ENCODE measurements at regions not wholly inside any gene's neighbourhood (a gene's known extent, or its start where the extent isn't known, plus 50 kb on each side); places are given as distances from the start of the nearest gene placed in this dataset.

DNA sequence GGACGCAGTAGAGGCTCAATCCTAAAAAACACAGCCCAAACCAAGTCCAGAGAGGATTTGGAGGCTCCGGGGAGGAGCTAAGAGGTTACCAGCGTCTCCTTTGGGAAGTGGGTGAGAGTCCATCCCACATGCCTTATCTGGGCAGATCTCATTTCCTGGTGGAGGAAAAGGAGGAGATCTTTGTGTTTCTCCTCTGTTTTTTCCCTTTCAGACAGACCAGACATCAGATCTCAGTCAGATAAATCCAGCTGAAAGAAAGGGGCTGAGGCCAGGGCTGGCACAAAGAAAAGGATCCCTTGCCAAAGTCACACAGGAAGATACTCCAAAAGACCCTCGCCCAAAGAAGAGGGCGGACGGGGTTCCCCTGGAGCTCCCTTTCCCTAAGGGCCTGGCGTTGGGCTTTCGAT, 58.3 kb upstream of the COMTD1 start:
- H3K9ac ChIP-seq (ENCODE audit: low read depth, low read length): no peak overlapping the region
- H3K4me3 ChIP-seq (ENCODE audit: low read length): no peak overlapping the region; the same call in 1 of the 2 replicates
- no peak overlapping the region for H3K27ac ChIP-seq (ENCODE audit: low read length)
- no peaks in the 10 kb centered on the region for H3K4me1 ChIP-seq (ENCODE audit: insufficient read depth, low read length)
- H3K27me3 ChIP-seq (ENCODE audit: insufficient read depth, low read length): peaks cover 70% of the 10 kb centered on the region
- no peaks in the 10 kb centered on the region for H3K36me3 ChIP-seq (ENCODE audit: insufficient read depth, low read depth, low read length)
- H3K9me3 ChIP-seq (ENCODE audit: insufficient read depth, low read depth, low read length): no peaks in the 10 kb centered on the region

DNA sequence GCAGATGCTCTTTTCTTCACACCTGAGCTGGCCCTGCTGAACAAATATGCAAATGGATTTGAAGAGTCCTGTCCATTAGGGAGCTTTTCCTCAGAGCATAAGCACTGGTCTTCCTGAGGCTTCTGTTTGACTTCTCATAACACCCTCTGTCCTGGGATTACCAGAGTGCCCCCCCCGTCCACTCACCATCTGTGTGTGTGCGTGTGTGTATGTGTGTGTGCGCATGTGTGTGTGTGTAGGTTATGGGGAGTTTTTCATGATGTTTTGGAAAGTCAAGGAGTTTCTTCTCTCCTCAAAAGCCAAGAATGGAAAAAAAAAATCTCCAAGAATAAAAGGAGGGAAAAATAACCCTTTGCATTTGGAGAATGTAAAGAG, 57.7 kb upstream of the COMTD1 start:
- Histone ChIP-seq H3K27ac (ENCODE audit: low read length) (no peak overlapping the region), H3K4me3 (ENCODE audit: low read length) (no peak overlapping the region), H3K27me3 (ENCODE audit: insufficient read depth, low read length) (peaks cover 70% of the 10 kb centered on the region), H3K36me3 (ENCODE audit: insufficient read depth, low read depth, low read length) (no peaks in the 10 kb centered on the region), H3K9ac (ENCODE audit: low read depth, low read length) (no peak overlapping the region), H3K9me3 (ENCODE audit: insufficient read depth, low read depth, low read length) (no peaks in the 10 kb centered on the region), H3K4me1 (ENCODE audit: insufficient read depth, low read length) (no peaks in the 10 kb centered on the region)

DNA sequence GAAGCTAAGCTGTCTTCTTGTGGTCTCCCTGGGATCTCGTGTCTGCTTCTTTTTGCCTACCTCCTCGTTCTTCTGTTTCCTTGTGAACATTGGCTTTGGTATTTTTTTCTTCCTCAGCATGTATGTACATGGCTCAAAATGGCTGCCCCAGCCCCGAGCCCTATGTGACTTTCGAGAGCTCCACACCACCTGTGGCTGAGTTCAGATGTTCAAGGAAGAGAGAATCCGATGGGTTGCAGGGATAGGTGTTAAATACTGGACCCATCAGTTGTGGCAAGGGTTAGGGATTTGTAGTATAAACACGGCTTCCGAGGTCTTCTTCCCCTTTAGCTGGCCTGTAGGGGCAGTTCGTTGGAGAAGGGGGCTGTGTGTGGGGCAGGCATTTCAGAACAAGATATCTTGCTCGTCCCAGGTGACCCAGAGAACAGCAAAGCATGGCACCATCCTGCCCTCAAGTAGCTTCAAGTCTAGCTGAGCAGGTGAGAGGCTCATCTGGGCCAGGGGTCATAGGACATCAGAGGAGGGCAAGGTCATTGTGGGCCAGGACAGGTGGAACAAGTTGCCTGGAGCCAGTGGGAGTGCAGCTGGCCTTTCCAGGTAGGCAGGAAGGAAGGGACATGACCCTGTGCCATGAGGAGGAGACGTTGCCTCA, 57.2 kb upstream of the COMTD1 start:
- H3K9me3 ChIP-seq (ENCODE audit: insufficient read depth, low read depth, low read length): no peaks in the 10 kb centered on the region
- H3K4me1 ChIP-seq (ENCODE audit: insufficient read depth, low read length): no peaks in the 10 kb centered on the region
- H3K27me3 ChIP-seq (ENCODE audit: insufficient read depth, low read length): peaks cover 70% of the 10 kb centered on the region
- no peak overlapping the region for H3K27ac ChIP-seq (ENCODE audit: low read length)
- no peak overlapping the region for H3K9ac ChIP-seq (ENCODE audit: low read depth, low read length)
- H3K36me3 ChIP-seq (ENCODE audit: insufficient read depth, low read depth, low read length): no peaks in the 10 kb centered on the region
- no peak overlapping the region for H3K4me3 ChIP-seq (ENCODE audit: low read length)

DNA sequence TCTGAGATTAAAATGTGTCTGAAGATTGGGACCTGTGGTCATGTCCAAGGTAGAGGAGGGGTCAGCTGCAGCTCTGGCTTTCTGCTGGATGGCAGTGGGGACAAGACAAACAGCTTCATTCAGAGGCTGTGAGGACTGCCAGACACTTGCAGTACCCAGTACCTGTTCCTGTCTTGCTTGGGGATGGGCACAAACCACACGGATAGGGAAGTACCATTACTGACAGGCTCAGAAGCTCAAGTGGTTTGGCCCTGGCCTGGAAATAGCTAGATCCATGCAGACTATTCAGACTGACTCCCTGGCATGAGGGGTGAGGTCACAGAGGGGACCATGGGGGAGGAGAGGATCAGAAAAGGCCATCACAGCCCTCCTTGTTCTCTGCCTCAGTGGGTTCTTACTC, 56.0 kb upstream of the COMTD1 start:
- Histone ChIP-seq H3K27me3 (ENCODE audit: insufficient read depth, low read length) (peaks cover 60% of the 10 kb centered on the region), H3K9ac (ENCODE audit: low read depth, low read length) (no peak overlapping the region), H3K4me1 (ENCODE audit: insufficient read depth, low read length) (no peaks in the 10 kb centered on the region), H3K36me3 (ENCODE audit: insufficient read depth, low read depth, low read length) (no peaks in the 10 kb centered on the region), H3K4me3 (ENCODE audit: low read length) (no peak overlapping the region), H3K9me3 (ENCODE audit: insufficient read depth, low read depth, low read length) (no peaks in the 10 kb centered on the region), H3K27ac (ENCODE audit: low read length) (no peak overlapping the region)

DNA sequence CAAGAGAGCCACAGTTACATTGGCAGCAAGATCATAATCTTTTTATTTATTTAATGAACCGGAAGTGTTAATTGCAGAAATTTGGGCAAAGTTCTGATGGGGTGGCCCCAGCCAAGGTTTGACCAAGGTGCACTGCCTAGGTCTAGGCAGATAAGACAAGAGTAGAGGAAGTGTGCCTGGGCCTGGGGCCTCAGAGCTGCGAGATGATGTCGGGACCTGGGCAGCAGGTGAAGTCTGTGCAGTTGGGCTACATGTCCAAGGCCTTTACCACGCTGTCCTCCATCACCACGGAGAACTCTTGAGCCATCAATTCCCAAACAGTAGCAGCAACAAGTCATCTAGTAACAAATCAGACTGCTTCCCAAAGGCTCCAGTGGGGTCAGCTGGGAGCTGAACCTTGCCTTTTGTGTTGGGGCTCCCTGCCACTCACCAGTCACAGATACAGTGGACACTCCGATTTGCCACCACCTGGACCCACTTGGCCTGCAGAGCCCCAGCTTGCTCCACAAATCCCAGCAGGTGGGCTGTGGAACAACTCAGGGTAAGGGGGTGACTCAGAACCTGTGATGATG, 52.5 kb upstream of the COMTD1 start:
- no peaks in the 10 kb centered on the region for H3K9me3 ChIP-seq (ENCODE audit: insufficient read depth, low read depth, low read length)
- no peak overlapping the region for H3K9ac ChIP-seq (ENCODE audit: low read depth, low read length)
- no peaks in the 10 kb centered on the region for H3K36me3 ChIP-seq (ENCODE audit: insufficient read depth, low read depth, low read length)
- peaks cover 30% of the 10 kb centered on the region for H3K27me3 ChIP-seq (ENCODE audit: insufficient read depth, low read length)
- H3K4me3 ChIP-seq (ENCODE audit: low read length): no peak overlapping the region
- H3K4me1 ChIP-seq (ENCODE audit: insufficient read depth, low read length): no peaks in the 10 kb centered on the region; the same call in 1 of the 2 replicates
- no peak overlapping the region for H3K27ac ChIP-seq (ENCODE audit: low read length)

DNA sequence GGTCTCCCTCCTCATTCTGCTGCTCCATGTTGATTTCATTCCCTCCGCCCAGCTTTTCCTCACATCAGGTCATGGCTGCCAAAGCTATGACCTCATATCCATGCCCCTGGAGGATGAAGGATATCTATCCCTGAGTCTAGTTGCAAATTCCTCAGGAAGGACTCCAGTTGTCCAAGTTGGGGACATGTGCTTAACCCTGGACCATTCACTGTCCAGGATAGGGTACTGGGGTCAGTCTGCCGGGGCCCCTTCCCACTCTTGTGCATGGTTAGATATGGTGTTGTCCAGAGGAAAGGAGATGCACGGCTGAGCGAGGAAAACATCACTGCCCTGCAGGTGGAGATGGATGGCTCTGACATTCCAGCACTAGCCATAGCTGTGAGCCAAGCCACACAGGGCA, 51.9 kb upstream of the COMTD1 start:
- no peak overlapping the region for H3K9ac ChIP-seq (ENCODE audit: low read depth, low read length)
- peaks cover 30% of the 10 kb centered on the region for H3K27me3 ChIP-seq (ENCODE audit: insufficient read depth, low read length)
- H3K27ac ChIP-seq (ENCODE audit: low read length): no peak overlapping the region
- H3K4me3 ChIP-seq (ENCODE audit: low read length): no peak overlapping the region
- no peaks in the 10 kb centered on the region for H3K36me3 ChIP-seq (ENCODE audit: insufficient read depth, low read depth, low read length)
- no peaks in the 10 kb centered on the region; the same call in 1 of the 2 replicates for H3K4me1 ChIP-seq (ENCODE audit: insufficient read depth, low read length)
- no peaks in the 10 kb centered on the region for H3K9me3 ChIP-seq (ENCODE audit: insufficient read depth, low read depth, low read length)

DNA sequence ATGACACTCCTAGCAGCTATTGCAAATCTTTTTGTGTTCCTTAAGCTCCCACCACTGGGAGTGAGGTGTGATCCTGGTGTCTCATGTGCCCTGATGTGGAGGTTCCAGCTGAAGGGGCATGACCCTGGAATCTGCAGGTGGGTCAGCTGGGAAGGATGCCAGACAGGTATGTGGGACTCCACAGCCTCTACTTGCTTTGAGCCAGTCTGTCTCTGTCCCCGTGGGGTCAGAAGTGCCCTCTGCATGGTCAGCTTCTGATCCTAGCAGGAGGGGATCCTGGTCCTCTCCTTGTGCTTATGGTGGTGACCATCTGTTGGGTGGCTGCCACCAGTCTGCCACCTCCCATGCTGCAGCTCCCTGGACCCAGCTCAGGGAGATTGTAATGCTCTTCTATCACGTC, 51.1 kb upstream of the COMTD1 start:
- Histone ChIP-seq H3K9ac (ENCODE audit: low read depth, low read length) (no peak overlapping the region), H3K36me3 (ENCODE audit: insufficient read depth, low read depth, low read length) (no peaks in the 10 kb centered on the region), H3K9me3 (ENCODE audit: insufficient read depth, low read depth, low read length) (no peaks in the 10 kb centered on the region), H3K27ac (ENCODE audit: low read length) (no peak overlapping the region), H3K4me1 (ENCODE audit: insufficient read depth, low read length) (no peaks in the 10 kb centered on the region; the same call in 1 of the 2 replicates), H3K4me3 (ENCODE audit: low read length) (no peak overlapping the region), H3K27me3 (ENCODE audit: insufficient read depth, low read length) (peaks cover 28% of the 10 kb centered on the region)

Data from iPS-20b (cell line).